ENCODE measurements at regions not wholly inside any gene's neighbourhood (a gene's known extent, or its start where the extent isn't known, plus 50 kb on each side); places are given as distances from the start of the nearest gene placed in this dataset.
"Not testable (repeated sequence)": the region's sequence is repeated elsewhere in the genome, so short reads cannot be mapped to it uniquely, and the experiment has no call there.

DNA sequence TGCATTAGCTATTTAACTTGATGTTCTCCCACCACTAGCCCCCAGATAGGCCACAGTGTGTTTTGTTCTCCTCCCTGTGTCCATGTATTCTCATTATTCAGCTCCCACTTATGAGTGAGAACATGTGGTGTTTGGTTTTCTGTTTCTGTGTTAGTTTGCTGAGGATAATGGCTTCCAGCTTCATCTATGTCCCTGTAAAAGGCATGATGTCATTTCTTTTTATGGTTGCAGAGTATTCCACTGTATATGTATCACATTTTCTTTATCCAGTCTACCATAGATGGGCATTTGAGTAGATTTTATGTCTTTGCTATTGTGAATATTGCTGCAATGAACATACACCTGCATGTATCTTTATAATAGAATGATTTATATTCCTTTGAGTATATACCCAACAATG, 487.7 kb downstream of the CBLN4 start:
- not testable (repeated sequence) for TF ChIP-seq ZNF384 (IDR thresholded peaks at IDR 0.05); SP1 (IDR thresholded peaks at IDR 0.05); LEF1 (IDR thresholded peaks at IDR 0.05; ENCODE audit: borderline replicate concordance); TARDBP (IDR thresholded peaks at IDR 0.05); FOXM1 (IDR thresholded peaks at IDR 0.05; ENCODE audit: borderline replicate concordance); SUZ12 (IDR thresholded peaks at IDR 0.05); FOXA1 (IDR thresholded peaks at IDR 0.05); CTBP1 (IDR thresholded peaks at IDR 0.05; ENCODE audit: borderline replicate concordance); NFRKB (IDR thresholded peaks at IDR 0.05)
